CD14-positive monocyte (primary cell): ENCODE measurements at regions not wholly inside any gene's neighbourhood (a gene's known extent, or its start where the extent isn't known, plus 50 kb on each side); places are given as distances from the start of the nearest gene placed in this dataset.

Experiments
- DNase-seq, 3 donors: peaks; one replicate each; pipeline ENCODE4 v3.0.0-alpha.2; 2011 to 2022
- H2AFZ ChIP-seq: 2 replicates; pipeline ENCODE4 v1.6.0; 2012; ENCODE audit warnings: mild to moderate bottlenecking, low read depth, low read length, inconsistent platforms; ENCODE audit not compliant: insufficient read depth, poor library complexity, severe bottlenecking
- H3K27ac ChIP-seq, 2 donors: 1 replicate in 1 of 2; 2 replicates in 1 of 2; pipeline ENCODE4 v1.5.1; 2012 to 2013; ENCODE audit warnings: low read length in 2 of 2, control low read depth in 1 of 2, inconsistent platforms in 1 of 2, low read depth in 1 of 2, mild to moderate bottlenecking in 1 of 2
- H3K27me3 ChIP-seq, 2 donors: one replicate each; pipeline versions ENCODE4 v1.6.0 to v1.6.1; 2011 to 2013; ENCODE audit warnings: low read length in 2 of 2; ENCODE audit not compliant: control insufficient read depth in 2 of 2, insufficient read depth in 2 of 2
- H3K36me3 ChIP-seq, 2 donors: replicated peaks in 1 of 2; 1 replicate in 1 of 2; 2 replicates in 1 of 2; pipeline versions ENCODE4 v1.5.1 to v1.6.1; 2012 to 2013; ENCODE audit warnings: low read length in 2 of 2, control low read depth in 1 of 2, inconsistent platforms in 1 of 2, mild to moderate bottlenecking in 1 of 2; ENCODE audit not compliant: insufficient read depth in 2 of 2, control insufficient read depth in 1 of 2
- H3K4me1 ChIP-seq, 2 donors: 1 replicate in 1 of 2; 2 replicates in 1 of 2; pipeline versions ENCODE4 v1.5.1 to v1.6.1; 2012 to 2013; ENCODE audit warnings: low read length in 2 of 2, control low read depth in 1 of 2, inconsistent platforms in 1 of 2, mild to moderate bottlenecking in 1 of 2, moderate library complexity in 1 of 2; ENCODE audit not compliant: insufficient read depth in 2 of 2, control insufficient read depth in 1 of 2
- H3K4me2 ChIP-seq: replicated peaks from 2 replicates; pipeline ENCODE3; 2012; ENCODE audit warnings: low read length, moderate library complexity, mild to moderate bottlenecking; ENCODE audit not compliant: poor library complexity, severe bottlenecking; ENCODE audit errors: extremely low read depth
- H3K4me3 ChIP-seq, 3 experiments: fragments of 200-600 bp in 1 of 3; sonication (generic) in 1 of 3; replicated peaks in 1 of 3; 1 replicate in 2 of 3; 2 replicates in 1 of 3; pipeline ENCODE4 v1.5.1; 2011 to 2013; ENCODE audit warnings: low read length in 3 of 3, mild to moderate bottlenecking in 3 of 3, control low read depth in 2 of 3, low read depth in 2 of 3, inconsistent platforms in 1 of 3, moderate library complexity in 1 of 3
- H3K79me2 ChIP-seq: 2 replicates; pipeline ENCODE4 v1.6.0; 2012; ENCODE audit warnings: mild to moderate bottlenecking, control low read depth, inconsistent platforms, low read length, moderate library complexity; ENCODE audit not compliant: insufficient read depth
- H3K9ac ChIP-seq: 2 replicates; pipeline ENCODE4 v1.6.0; 2017; ENCODE audit warnings: low read length, mild to moderate bottlenecking; ENCODE audit not compliant: insufficient read depth, poor library complexity, severe bottlenecking
- H3K9me3 ChIP-seq, 2 donors: replicated peaks in 1 of 2; 1 replicate in 1 of 2; 2 replicates in 1 of 2; pipeline versions ENCODE4 v1.5.1 to v1.6.1; 2012 to 2013; ENCODE audit warnings: low read length in 2 of 2, control low read depth in 1 of 2; ENCODE audit not compliant: control insufficient read depth in 1 of 2, insufficient read depth in 1 of 2
- H4K20me1 ChIP-seq: 2 replicates; pipeline ENCODE4 v1.6.0; 2012; ENCODE audit warnings: mild to moderate bottlenecking, low read length, control low read depth, moderate library complexity; ENCODE audit not compliant: insufficient read depth
- H3K27ac Mint-ChIP-seq, 7 donors: one replicate each; pipeline ENCODE4 v1.8.0; 2020; ENCODE audit warnings: mild to moderate bottlenecking in 7 of 7, mixed read lengths in 7 of 7, moderate library complexity in 6 of 7, inconsistent platforms in 2 of 7
- H3K27me3 Mint-ChIP-seq, 3 donors: one replicate each; pipeline ENCODE4 v1.8.0; 2021 to 2022; ENCODE audit warnings: low read depth in 3 of 3, mild to moderate bottlenecking in 3 of 3, mixed read lengths in 3 of 3, moderate library complexity in 3 of 3, inconsistent platforms in 1 of 3
- H3K36me3 Mint-ChIP-seq, 2 donors: one replicate each; pipeline ENCODE4 v1.8.0; 2020; ENCODE audit warnings: mixed read lengths in 2 of 2, inconsistent platforms in 1 of 2, mild to moderate bottlenecking in 1 of 2
- H3K4me1 Mint-ChIP-seq: one replicate; pipeline ENCODE4 v1.8.0; 2020; ENCODE audit warnings: mild to moderate bottlenecking, mixed read lengths
- H3K4me3 Mint-ChIP-seq, 2 donors: one replicate each; pipeline ENCODE4 v1.8.0; 2020; ENCODE audit warnings: mild to moderate bottlenecking in 2 of 2, mixed read lengths in 2 of 2, moderate library complexity in 1 of 2
- H3K9me3 Mint-ChIP-seq, 7 donors: one replicate each; pipeline ENCODE4 v1.8.0; 2020 to 2022; ENCODE audit warnings: mixed read lengths in 7 of 7, mild to moderate bottlenecking in 6 of 7, moderate library complexity in 6 of 7, inconsistent platforms in 2 of 7
- WGBS: methylation state at CpG from one replicate; pipeline ENCODE4 v1.1.5; 2013; ENCODE audit warnings: missing lambda C conversion rate; ENCODE audit not compliant: insufficient coverage; 5-methylcytosine and 5-hydroxymethylcytosine counted together
- intact Hi-C, 2 donors: fragments of 100-400 bp; cut with micrococcal nuclease; formaldehyde crosslinking; loops; one replicate each; pipeline versions ENCODE4 v1.15.0 to v1.15.1; 2023
- TF ChIP-seq, protein P1 (sequence below): fragments of 200-600 bp; IDR thresholded peaks from one replicate; pipeline ENCODE4 v1.8.0; 2022; ENCODE audit warnings: antibody characterized with exemption, mild to moderate bottlenecking

DNA sequence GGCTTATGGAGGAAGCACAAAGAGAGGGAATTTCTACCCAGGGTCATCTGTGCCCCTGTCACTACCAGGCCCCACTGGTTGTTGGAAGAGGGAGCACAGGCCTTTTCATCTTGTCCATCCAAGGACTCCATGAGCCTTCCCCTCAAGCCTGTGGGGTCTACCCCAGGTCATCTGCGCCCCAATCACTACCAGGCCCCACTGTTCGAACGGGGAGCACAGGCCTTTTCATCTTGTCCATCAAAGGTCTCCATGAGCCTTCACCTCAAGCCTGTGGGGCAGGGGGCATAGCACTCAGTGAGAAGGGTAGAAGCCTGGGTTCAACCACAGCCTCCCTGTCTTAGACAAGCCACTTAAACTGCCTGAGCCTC lies 101.5 kb upstream of the CDH5 start:
- Mint-ChIP-seq H3K27me3 (peaks cover 5 to 11% (median 7%) of the 10 kb centered on the region in 3 donors), H3K4me1 (peaks cover 20% of the 10 kb centered on the region), H3K27ac (no peak overlapping the region), H3K36me3 (no peaks in the 10 kb centered on the region), H3K9me3 (no peaks in the 10 kb centered on the region), H3K4me3 (no peak overlapping the region)
- no peaks in the 10 kb centered on the region for H3K9me3 ChIP-seq
- H4K20me1 ChIP-seq = no peaks in the 10 kb centered on the region
- H3K4me2 ChIP-seq = no peak overlapping the region
- WGBS = no CpG with 5 or more reads among the region's 3 CpGs
- no peak overlapping the region for H3K27ac ChIP-seq
- H3K4me3 ChIP-seq = no peak overlapping the region
- no peaks in the 10 kb centered on the region for H3K27me3 ChIP-seq
- H3K9ac ChIP-seq = no peak overlapping the region
- no peaks in the 10 kb centered on the region for H3K79me2 ChIP-seq
- no peak for DNase-seq
- TF ChIP-seq, protein P1, sequence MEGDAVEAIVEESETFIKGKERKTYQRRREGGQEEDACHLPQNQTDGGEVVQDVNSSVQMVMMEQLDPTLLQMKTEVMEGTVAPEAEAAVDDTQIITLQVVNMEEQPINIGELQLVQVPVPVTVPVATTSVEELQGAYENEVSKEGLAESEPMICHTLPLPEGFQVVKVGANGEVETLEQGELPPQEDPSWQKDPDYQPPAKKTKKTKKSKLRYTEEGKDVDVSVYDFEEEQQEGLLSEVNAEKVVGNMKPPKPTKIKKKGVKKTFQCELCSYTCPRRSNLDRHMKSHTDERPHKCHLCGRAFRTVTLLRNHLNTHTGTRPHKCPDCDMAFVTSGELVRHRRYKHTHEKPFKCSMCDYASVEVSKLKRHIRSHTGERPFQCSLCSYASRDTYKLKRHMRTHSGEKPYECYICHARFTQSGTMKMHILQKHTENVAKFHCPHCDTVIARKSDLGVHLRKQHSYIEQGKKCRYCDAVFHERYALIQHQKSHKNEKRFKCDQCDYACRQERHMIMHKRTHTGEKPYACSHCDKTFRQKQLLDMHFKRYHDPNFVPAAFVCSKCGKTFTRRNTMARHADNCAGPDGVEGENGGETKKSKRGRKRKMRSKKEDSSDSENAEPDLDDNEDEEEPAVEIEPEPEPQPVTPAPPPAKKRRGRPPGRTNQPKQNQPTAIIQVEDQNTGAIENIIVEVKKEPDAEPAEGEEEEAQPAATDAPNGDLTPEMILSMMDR = no peak
- H3K4me1 ChIP-seq = peaks cover 7 to 19% of the 10 kb centered on the region in 2 donors
- no peak overlapping the region for H2AFZ ChIP-seq
- no peaks in the 10 kb centered on the region for H3K36me3 ChIP-seq
- intact Hi-C loops = no loop called here

DNA sequence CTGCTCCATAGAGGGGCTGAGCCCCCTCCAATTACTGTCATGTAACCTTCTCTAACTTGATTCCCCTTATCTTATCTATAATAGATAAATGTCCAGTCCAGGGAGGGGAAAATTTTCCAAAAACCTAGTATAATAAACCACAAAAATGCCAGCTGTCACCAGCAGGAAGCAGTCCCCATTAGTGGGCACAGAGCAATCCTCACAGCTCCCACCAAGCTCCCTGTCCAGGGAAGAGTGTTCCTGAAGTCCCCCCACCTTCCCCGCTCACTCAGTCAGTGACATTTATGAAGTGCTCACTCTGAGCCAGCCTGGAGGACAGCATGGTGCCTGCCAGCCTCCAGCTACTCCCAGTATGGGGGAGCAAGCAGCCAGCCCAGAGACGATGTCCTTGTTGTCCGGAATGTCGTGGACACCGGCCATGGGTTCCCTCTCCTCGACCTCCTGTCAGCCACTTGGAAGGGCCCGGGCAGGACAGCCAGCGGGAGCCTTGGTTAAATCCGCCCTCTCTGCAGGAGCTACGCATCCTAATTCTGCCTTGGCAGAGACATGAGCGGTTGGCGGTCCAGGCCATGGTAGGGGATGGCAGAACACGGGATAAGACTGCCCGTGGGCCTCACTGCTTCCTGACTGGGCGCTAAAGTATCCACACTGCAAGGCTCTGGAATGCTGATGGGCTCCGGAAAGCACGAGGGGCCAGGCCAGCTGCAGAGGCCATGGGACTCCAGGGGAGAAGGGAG lies 102.0 kb upstream of the CDH5 start:
- Histone ChIP-seq H3K4me3 (no peak overlapping the region), H3K9me3 (no peaks in the 10 kb centered on the region), H3K27ac (no peak overlapping the region), H3K27me3 (no peaks in the 10 kb centered on the region), H2AFZ (no peak overlapping the region), H3K79me2 (no peaks in the 10 kb centered on the region), H3K4me1 (peaks cover 6 to 15% of the 10 kb centered on the region in 2 donors), H3K36me3 (no peaks in the 10 kb centered on the region), H4K20me1 (no peaks in the 10 kb centered on the region), H3K4me2 (no peak overlapping the region), H3K9ac (no peak overlapping the region)
- intact Hi-C loops = no loop called here
- peaks cover 5 to 9% (median 7%) of the 10 kb centered on the region in 3 donors for H3K27me3 Mint-ChIP-seq
- peaks cover 19% of the 10 kb centered on the region for H3K4me1 Mint-ChIP-seq
- no peaks in the 10 kb centered on the region for H3K36me3 Mint-ChIP-seq
- H3K27ac Mint-ChIP-seq = peak overlapping the region in 2 of 7 donors; percentile 26 to 40
- DNase-seq = no peak
- no peaks in the 10 kb centered on the region for H3K9me3 Mint-ChIP-seq
- no peak overlapping the region for H3K4me3 Mint-ChIP-seq
- TF ChIP-seq, protein P1 = no peak
- WGBS = 98% methylated on average over 16 of the region's 17 CpGs
